NCI-H748 treated with DMSO at 0.1 percent for 48 hours (cell line): ENCODE measurements at regions not wholly inside any gene's neighbourhood (a gene's known extent, or its start where the extent isn't known, plus 50 kb on each side); places are given as distances from the start of the nearest gene placed in this dataset.

Experiments used
- DNase-seq: peaks from one replicate; lab custom pipeline; 2025; lab: John Stamatoyannopoulos, UW

- no peak for DNase-seq
Observed at GRCh38 chr13:73290844-73291243, 232.0 kb downstream of the KLF5 start.

DNA sequence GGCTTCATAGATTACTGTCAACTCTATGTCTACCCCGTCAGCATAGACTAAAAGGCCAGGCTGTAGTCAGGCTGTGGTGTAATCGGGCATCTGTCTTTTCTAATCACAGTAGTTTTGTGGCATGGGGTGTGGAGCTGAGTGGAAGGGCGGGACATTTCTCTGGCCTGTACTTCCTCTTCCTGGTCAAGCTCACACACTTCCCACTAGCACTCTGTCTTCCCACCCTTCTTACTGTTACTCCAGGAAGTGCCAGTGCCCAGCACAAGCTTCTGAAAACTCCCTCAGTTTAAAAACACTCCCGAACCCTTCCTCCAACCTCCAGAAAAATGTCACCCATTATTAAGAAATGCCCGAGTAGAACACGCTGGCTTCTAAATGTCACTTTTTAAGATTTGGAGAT is 229.8 kb downstream of the KLF5 start:
- DNase-seq, result no peak

DNA sequence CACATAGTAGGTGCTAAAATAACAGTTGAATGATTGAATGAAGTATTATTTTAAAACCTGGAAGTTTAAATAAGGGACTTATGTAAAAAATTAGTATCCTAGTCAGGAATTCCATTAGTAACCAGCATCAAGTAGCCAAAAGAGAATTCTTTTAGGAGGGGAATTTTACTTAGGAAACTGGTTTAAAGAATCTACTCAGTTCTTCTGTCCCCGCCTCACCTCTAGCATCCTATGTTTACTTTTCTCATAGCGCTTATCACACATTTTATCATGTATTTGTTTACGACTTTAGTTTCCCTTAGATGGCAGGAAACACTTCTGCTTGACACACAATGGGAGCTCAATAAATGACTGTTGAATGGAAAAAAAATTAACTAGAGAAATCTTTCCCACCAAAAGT is 229.0 kb downstream of the KLF5 start:
- no peak for DNase-seq

GRCh38 chr13:73286942-73287620 is 228.3 kb downstream of the KLF5 start:
- no peak for DNase-seq

- no peak for DNase-seq
Observed at GRCh38 chr13:73286177-73286576, 227.4 kb downstream of the KLF5 start.

DNA sequence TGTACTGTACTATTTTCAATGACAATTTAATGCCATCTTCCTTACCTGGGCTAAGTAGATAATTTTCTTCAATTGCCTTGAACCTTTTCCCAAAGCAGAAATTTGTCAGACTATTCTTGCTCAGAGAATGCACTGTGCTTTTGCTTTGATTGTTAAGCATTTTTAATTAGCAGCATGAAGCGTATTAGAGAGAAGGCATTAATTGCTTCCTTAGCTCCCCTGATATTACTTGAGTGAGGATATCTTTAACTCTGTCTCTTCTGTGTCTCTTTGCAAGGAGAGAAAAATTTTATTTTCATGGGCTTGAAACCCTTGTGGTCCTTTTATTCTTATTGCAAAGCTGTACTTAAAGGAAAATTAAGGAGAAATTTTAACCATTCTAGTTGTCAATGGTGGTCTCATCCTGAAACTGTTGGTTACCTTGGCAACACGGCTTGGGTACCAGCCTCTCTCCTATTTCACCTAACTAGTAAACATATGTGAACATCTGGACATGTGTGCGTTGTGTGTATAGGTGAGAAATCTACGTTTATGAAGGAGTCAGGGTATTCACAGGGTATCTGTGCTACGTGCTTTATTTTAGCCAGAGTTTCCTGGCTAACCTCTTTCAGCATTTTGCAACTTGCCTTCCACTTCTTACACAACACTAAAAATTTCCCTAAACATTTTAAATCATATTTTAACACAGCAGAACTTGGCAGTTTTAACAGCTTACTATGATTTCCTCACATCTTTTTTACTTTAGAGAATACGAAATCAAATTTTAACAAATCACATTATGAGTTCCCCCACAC is 225.5 kb downstream of the KLF5 start:
- no peak for DNase-seq

DNA sequence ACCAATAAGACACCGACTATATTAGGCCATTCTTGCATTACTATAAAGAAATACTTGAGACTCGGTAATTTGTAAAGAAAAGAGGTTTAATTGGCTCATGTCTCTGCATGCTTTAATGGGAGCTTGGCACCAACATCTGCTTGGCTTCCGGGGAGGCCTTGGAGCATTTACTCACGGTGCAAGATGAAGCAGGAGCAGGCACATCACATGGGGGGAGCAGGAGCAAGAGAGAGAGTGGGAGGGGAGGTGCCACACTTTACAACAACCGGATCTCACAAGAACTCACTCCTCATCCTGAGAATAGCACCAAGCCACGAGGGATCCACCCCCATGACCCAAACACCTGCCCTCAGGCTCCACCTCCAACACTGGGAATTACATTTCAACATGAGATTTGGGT is 224.8 kb downstream of the KLF5 start:
- no peak for DNase-seq

- no peak for DNase-seq
Observed at GRCh38 chr13:73281746-73282145, 222.9 kb downstream of the KLF5 start.

DNA sequence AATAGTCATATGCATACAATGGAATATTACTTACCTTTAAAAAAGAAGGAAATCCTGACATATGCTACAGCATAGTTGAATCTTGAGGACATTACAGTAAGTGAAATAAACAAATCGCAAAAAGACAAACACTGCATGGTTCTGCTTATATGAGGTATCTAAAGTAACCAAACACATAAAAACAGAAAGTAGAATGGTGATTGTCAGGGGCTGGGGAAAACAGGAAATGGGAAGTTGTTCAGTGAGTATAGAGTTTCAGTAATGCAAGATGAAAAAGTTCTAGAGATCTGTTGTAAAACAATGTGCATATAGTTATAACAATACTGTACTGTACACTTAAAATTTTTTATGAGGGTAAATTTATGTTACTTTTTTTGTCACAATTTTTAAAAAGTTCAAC is 219.4 kb downstream of the KLF5 start:
- DNase-seq, result no peak

- DNase-seq, result no peak
Observed at GRCh38 chr13:73275163-73275562, 216.4 kb downstream of the KLF5 start.

GRCh38 chr13:73274147-73274546 is 215.3 kb downstream of the KLF5 start:
- no peak for DNase-seq

- DNase-seq, result no peak
Observed at GRCh38 chr13:73273745-73274144, 214.9 kb downstream of the KLF5 start.

DNA sequence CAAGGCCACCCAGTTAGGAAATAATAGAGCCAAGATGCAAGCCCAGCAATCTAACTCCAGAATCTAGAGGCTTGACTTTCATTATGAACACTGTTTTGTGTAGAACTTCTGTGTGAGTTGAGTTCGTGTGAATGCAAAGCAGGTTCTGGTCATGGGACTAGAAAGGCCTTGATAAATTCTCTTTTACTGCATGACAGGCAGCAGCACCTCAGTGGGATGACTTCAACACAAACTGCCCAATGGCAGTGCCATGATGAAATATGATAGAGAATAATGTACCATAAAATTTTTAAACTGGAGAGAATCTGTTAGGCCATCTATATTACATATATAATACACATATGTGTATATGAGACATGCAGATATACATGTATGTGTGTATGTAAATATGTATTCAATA is 214.5 kb downstream of the KLF5 start:
- DNase-seq, result no peak

DNA sequence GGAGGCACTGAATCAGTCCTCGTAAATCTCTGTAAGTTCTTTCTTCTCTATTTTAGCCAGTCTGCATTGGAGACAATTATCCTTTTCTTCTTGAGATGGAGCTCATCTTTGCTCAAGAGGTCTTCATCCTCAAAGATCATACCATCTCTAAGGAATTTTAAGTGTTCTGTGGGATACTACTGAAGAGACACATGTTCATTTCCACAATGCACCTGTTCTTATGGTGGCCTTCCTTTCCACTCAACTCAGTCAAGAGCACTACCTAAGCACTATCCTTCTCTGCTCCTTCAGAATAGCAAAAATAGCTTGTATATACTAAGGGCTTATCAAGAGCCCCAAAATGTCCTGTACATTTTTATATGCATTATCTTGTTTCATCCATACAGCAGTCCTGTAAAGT is 214.0 kb downstream of the KLF5 start:
- DNase-seq, result no peak

GRCh38 chr13:73268306-73268705 is 209.5 kb downstream of the KLF5 start:
- DNase-seq, result no peak

GRCh38 chr13:73266640-73267180 is 207.9 kb downstream of the KLF5 start:
- no peak for DNase-seq

- no peak for DNase-seq
Observed at GRCh38 chr13:73262862-73263627, 204.2 kb downstream of the KLF5 start.

GRCh38 chr13:73261739-73262216 is 203.0 kb downstream of the KLF5 start:
- DNase-seq, result no peak

DNA sequence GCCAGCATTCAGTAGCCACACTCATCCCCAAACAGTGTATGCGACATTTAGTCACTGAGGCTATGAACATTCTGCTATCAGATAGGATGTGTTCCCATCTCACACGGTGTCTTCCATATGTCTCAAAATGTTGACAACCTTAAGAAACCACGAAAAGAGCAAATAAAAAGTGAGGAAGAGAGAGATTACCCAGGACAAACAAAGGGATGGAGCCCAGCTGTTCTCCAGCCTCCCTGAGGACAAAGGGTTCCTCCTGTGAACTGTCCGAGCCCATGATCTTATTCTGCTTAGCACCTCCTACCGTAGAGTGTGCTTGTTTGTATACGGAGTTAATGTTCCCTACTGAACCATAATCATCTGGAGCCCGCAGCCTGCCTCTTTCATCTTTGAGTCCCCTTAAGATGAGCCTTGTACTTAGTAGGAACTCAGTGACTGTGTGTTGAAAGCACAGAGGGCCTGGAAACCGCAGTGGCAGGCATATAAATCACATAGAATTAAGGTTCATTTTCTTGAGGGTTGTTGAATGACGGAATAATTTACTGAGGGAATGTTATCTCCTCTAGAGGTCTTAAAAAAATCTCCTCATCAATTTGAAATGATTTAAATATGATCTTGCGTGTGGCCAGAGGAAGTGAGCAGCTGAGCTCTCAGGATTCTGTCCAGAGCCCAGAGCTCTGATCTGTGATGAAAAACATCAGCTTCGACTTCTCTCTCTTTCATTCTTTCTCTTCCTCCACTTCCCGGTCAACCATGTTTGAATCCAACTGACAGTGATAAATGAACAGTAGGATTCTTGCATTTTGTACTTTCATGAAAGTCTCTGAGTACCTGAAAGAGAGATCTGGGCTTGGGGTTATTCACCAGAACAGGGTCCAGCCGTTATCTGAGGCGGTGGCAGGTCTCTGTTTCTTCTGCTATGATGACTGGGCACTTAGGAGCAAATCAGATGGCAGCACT is 200.5 kb downstream of the KLF5 start:
- no peak for DNase-seq

DNA sequence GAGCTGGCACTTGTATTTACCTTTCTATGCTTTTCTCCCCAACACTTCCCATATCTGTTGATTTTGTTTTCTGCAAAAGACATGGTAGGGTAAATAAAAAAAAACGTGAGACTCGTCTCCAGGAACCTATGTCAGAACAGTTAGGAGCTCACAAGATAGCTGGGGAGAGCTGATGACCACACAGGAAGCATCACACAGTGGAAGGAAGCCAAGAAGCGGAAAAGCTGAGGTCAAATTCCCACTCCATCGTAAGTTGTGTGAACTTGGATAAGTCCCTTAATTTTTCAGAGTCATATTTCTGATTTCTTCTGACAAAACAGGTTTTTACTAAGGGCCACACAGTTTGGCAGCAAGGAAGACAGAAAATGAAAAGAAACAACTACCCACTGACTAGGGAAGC is 199.6 kb downstream of the KLF5 start:
- no peak for DNase-seq

DNA sequence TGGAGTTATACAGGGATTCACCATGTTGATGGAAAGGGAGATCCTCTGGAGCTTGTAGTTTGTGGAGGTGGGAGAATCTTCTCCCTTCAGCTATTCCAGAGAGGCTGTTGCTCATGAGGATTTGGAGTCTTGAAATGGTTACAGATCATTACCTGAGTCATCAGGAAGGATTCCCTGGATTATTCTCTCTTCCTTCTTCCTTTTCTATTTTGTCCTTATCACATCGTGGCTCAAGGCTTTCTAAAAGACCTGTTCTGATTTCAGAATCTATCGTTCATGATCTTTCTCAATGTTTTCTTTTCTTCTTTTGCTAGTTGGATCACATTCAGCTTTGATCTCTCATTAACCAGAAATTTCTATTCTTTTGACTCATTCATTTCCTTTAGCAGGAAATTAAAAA is 196.0 kb downstream of the KLF5 start:
- DNase-seq, result no peak
